ENCODE measurements at regions not wholly inside any gene's neighbourhood (a gene's known extent, or its start where the extent isn't known, plus 50 kb on each side); places are given as distances from the start of the nearest gene placed in this dataset.

- in situ Hi-C loops (cut with HindIII; ENCODE audit: low sequenced_read_pairs), result no loop called here
- no peak for DNase-seq (ENCODE audit: low spot score)
Observed at GRCh38 chr11:95717314-95717713, 72.3 kb downstream of the FAM76B start.

- no peak for DNase-seq (ENCODE audit: low spot score)
- in situ Hi-C loops (cut with HindIII; ENCODE audit: low sequenced_read_pairs), result no loop called here
Observed at GRCh38 chr11:95716266-95716665, 73.3 kb downstream of the FAM76B start.

- DNase-seq (ENCODE audit: low spot score), result no peak
- in situ Hi-C loops (cut with HindIII; ENCODE audit: low sequenced_read_pairs), result no loop called here
Observed at GRCh38 chr11:95715777-95716241, 73.8 kb downstream of the FAM76B start.

- DNase-seq (ENCODE audit: low spot score), result no peak
- in situ Hi-C loops (cut with HindIII; ENCODE audit: low sequenced_read_pairs), result no loop called here
Observed at GRCh38 chr11:95714843-95715776, 74.5 kb downstream of the FAM76B start.

GRCh38 chr11:95713428-95713827 lies 76.2 kb downstream of the FAM76B start:
- in situ Hi-C loops (cut with HindIII; ENCODE audit: low sequenced_read_pairs), result no loop called here
- DNase-seq (ENCODE audit: low spot score), result no peak

- in situ Hi-C loops (cut with HindIII; ENCODE audit: low sequenced_read_pairs), result no loop called here
Observed at GRCh38 chr11:95711945-95712221, 77.7 kb downstream of the FAM76B start.

GRCh38 chr11:95711162-95711944 lies 78.2 kb downstream of the FAM76B start:
- no peak for DNase-seq (ENCODE audit: low spot score)
- in situ Hi-C loops (cut with HindIII; ENCODE audit: low sequenced_read_pairs), result no loop called here

More at GRCh38 chr11:95711945-95712221, 77.7 kb downstream of the FAM76B start:
- DNase-seq (ENCODE audit: low spot score), result no peak

- no peak for DNase-seq (ENCODE audit: low spot score)
- in situ Hi-C loops (cut with HindIII; ENCODE audit: low sequenced_read_pairs), result no loop called here
Observed at GRCh38 chr11:95708681-95709080, 80.9 kb downstream of the FAM76B start.

- in situ Hi-C loops (cut with HindIII; ENCODE audit: low sequenced_read_pairs), result no loop called here
- DNase-seq (ENCODE audit: low spot score), result no peak
Observed at GRCh38 chr11:95706974-95707387, 82.6 kb downstream of the FAM76B start.

GRCh38 chr11:95705485-95706124 lies 84.0 kb downstream of the FAM76B start:
- in situ Hi-C loops (cut with HindIII; ENCODE audit: low sequenced_read_pairs), result no loop called here
- DNase-seq (ENCODE audit: low spot score), result peak; percentile 80

- in situ Hi-C loops (cut with HindIII; ENCODE audit: low sequenced_read_pairs), result no loop called here
- DNase-seq (ENCODE audit: low spot score), result no peak
Observed at GRCh38 chr11:95704865-95705264, 84.7 kb downstream of the FAM76B start.

- in situ Hi-C loops (cut with HindIII; ENCODE audit: low sequenced_read_pairs), result no loop called here
- no peak for DNase-seq (ENCODE audit: low spot score)
Observed at GRCh38 chr11:95703049-95703448, 86.5 kb downstream of the FAM76B start.

GRCh38 chr11:95702526-95702925 lies 87.1 kb downstream of the FAM76B start:
- in situ Hi-C loops (cut with HindIII; ENCODE audit: low sequenced_read_pairs), result no loop called here
- DNase-seq (ENCODE audit: low spot score), result no peak

GRCh38 chr11:95700471-95700817 lies 89.1 kb downstream of the FAM76B start:
- no peak for DNase-seq (ENCODE audit: low spot score)
- in situ Hi-C loops (cut with HindIII; ENCODE audit: low sequenced_read_pairs), result no loop called here

GRCh38 chr11:95699631-95700470 lies 89.7 kb downstream of the FAM76B start:
- in situ Hi-C loops (cut with HindIII; ENCODE audit: low sequenced_read_pairs), result no loop called here
- DNase-seq (ENCODE audit: low spot score), result no peak

GRCh38 chr11:95698676-95699557 lies 90.7 kb downstream of the FAM76B start:
- in situ Hi-C loops (cut with HindIII; ENCODE audit: low sequenced_read_pairs), result no loop called here
- DNase-seq (ENCODE audit: low spot score), result no peak

GRCh38 chr11:95697614-95698408 lies 91.8 kb downstream of the FAM76B start:
- in situ Hi-C loops (cut with HindIII; ENCODE audit: low sequenced_read_pairs), result no loop called here
- peak; percentile 1 for DNase-seq (ENCODE audit: low spot score)
